ENCODE measurements at regions not wholly inside any gene's neighbourhood (a gene's known extent, or its start where the extent isn't known, plus 50 kb on each side); places are given as distances from the start of the nearest gene placed in this dataset.
"Not testable (repeated sequence)": the region's sequence is repeated elsewhere in the genome, so short reads cannot be mapped to it uniquely, and the experiment has no call there.

GRCh38 chr4:162847945-162848549 lies 318.6 kb downstream of the NAF1 start:
- no peak for DNase-seq (ENCODE audit: low read depth)

- no peak for DNase-seq (ENCODE audit: low read depth)
Observed at GRCh38 chr4:162841753-162842152, 324.9 kb downstream of the NAF1 start.

- no peak for DNase-seq (ENCODE audit: low read depth)
Observed at GRCh38 chr4:162839814-162840213, 326.9 kb downstream of the NAF1 start.

- DNase-seq (ENCODE audit: low read depth), result peak; percentile 49
Observed at GRCh38 chr4:162838671-162839070, 328.0 kb downstream of the NAF1 start.

GRCh38 chr4:162837679-162838078 lies 329.0 kb downstream of the NAF1 start:
- peak; percentile 7 for DNase-seq (ENCODE audit: low read depth)

- no peak for DNase-seq (ENCODE audit: low read depth)
Observed at GRCh38 chr4:162837241-162837640, 329.4 kb downstream of the NAF1 start.

- no peak for DNase-seq (ENCODE audit: low read depth)
Observed at GRCh38 chr4:162836773-162837172, 329.9 kb downstream of the NAF1 start.

GRCh38 chr4:162836258-162836657 lies 330.4 kb downstream of the NAF1 start:
- DNase-seq (ENCODE audit: low read depth), result peak; percentile 7

GRCh38 chr4:162830899-162831298 lies 335.8 kb downstream of the NAF1 start:
- DNase-seq (ENCODE audit: low read depth), result no peak

GRCh38 chr4:162817374-162817773 lies 349.3 kb downstream of the NAF1 start:
- DNase-seq (ENCODE audit: low read depth), result not testable (repeated sequence)

GRCh38 chr4:162804351-162804924 lies 362.3 kb downstream of the NAF1 start:
- no peak for DNase-seq (ENCODE audit: low read depth)

GRCh38 chr4:162803378-162803777 lies 363.3 kb downstream of the NAF1 start:
- DNase-seq (ENCODE audit: low read depth), result no peak

GRCh38 chr4:162797108-162797507 lies 369.6 kb downstream of the NAF1 start:
- no peak for DNase-seq (ENCODE audit: low read depth)

- no peak for DNase-seq (ENCODE audit: low read depth)
Observed at GRCh38 chr4:162793571-162793970, 373.1 kb downstream of the NAF1 start.

- DNase-seq (ENCODE audit: low read depth), result no peak
Observed at GRCh38 chr4:162793004-162793403, 373.7 kb downstream of the NAF1 start.

GRCh38 chr4:162791226-162791625 lies 375.5 kb downstream of the NAF1 start:
- DNase-seq (ENCODE audit: low read depth), result no peak

- DNase-seq (ENCODE audit: low read depth), result no peak
Observed at GRCh38 chr4:162787120-162787519, 379.6 kb downstream of the NAF1 start.

GRCh38 chr4:162782778-162783525 lies 383.7 kb downstream of the NAF1 start:
- peak; percentile 62 for DNase-seq (ENCODE audit: low read depth)

GRCh38 chr4:162782096-162782777 lies 384.5 kb downstream of the NAF1 start:
- no peak for DNase-seq (ENCODE audit: low read depth)

GRCh38 chr4:162770761-162771490 lies 395.8 kb downstream of the NAF1 start:
- DNase-seq (ENCODE audit: low read depth), result no peak

GRCh38 chr4:162767083-162767482 lies 399.6 kb downstream of the NAF1 start:
- DNase-seq (ENCODE audit: low read depth), result no peak

Measured in HT1080 (cell line).